ENCODE measurements at regions not wholly inside any gene's neighbourhood (a gene's known extent, or its start where the extent isn't known, plus 50 kb on each side); places are given as distances from the start of the nearest gene placed in this dataset.

DNA sequence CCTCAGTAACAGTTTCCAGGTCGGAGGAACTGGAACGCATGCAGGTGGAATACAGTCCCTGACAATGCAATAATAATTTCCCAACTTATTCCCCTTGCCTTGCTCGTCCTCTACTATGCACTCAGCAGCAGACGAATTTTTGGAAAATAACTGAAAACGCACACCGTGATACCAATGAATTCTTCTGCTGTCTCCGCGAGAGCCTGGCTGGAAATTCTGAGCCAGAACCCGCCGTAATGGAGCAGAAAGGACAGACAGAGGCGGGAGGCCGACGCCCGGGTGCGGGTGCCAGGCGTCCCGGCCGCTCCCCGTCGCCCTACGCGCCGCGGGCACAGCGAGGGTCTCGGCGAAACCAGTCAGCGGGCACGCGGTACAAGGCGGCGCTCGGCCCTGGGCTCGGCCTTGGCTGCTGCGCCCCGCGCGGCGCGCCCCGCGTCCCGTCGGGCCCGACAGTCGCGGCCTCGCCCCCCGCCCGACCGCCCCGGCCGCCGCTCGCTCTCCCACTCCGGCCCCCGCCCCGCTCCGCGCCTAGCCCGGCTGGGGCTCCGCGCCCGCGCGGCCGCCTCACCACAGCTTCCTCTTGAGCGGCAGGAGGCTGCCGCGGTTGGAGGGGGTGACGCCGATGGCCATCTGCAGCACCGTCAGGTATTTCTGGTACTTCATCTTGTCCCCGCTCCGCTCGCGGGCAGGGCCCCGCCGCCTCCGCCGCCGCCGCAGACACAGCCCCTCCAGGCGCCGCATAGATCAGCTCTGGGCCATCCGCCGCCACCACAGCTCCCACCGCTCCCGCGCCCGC is 114.5 kb upstream of the GOLGA8J start:
- TF ChIP-seq, protein P1, sequence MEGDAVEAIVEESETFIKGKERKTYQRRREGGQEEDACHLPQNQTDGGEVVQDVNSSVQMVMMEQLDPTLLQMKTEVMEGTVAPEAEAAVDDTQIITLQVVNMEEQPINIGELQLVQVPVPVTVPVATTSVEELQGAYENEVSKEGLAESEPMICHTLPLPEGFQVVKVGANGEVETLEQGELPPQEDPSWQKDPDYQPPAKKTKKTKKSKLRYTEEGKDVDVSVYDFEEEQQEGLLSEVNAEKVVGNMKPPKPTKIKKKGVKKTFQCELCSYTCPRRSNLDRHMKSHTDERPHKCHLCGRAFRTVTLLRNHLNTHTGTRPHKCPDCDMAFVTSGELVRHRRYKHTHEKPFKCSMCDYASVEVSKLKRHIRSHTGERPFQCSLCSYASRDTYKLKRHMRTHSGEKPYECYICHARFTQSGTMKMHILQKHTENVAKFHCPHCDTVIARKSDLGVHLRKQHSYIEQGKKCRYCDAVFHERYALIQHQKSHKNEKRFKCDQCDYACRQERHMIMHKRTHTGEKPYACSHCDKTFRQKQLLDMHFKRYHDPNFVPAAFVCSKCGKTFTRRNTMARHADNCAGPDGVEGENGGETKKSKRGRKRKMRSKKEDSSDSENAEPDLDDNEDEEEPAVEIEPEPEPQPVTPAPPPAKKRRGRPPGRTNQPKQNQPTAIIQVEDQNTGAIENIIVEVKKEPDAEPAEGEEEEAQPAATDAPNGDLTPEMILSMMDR (IDR thresholded peaks at IDR 0.05; ENCODE audit: insufficient read depth, low read length, missing control alignments) = no peak
- H3K4me3 ChIP-seq (ENCODE audit: low read depth, low read length) = peak overlapping the region; percentile 38
- POLR2A ChIA-PET = no interaction called here
- DNase-seq (ENCODE audit: low read depth, low spot score) = no peak
- CTCF ChIA-PET = interaction anchor here (1.3 kb wide), 1 partner anchor 24 kb away, joined by 4 read pairs; no protein-coding TSS in a partner anchor

DNA sequence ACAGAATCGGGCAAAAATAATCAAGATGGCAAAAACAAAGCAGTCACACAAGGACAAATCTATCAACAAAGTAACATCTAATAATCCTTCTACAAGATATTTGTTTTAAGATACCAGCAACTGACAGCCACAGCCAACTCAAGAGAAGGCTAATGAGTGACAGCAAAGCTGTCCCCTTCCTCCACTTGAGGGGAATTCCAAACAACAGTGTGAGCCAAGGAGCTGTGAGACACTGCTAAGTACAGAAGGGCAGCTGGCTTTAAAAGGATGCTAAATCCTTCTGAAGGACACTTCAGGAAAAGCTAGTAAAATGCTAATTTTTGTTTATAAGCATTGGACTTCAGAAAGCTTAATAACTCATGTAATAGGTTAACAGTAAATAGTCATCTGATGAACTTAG is 120.3 kb upstream of the GOLGA8J start:
- H3K4me3 ChIP-seq (ENCODE audit: low read depth, low read length) = no peak overlapping the region
- ChIA-PET POLR2A (no interaction called here), CTCF (interaction anchor here (0.9 kb wide), 1 partner anchor 37 kb away, joined by 3 read pairs; no protein-coding TSS in a partner anchor)
- TF ChIP-seq, protein P1 (IDR thresholded peaks at IDR 0.05; ENCODE audit: insufficient read depth, low read length, missing control alignments) = no peak
- DNase-seq (ENCODE audit: low read depth, low spot score) = no peak

DNA sequence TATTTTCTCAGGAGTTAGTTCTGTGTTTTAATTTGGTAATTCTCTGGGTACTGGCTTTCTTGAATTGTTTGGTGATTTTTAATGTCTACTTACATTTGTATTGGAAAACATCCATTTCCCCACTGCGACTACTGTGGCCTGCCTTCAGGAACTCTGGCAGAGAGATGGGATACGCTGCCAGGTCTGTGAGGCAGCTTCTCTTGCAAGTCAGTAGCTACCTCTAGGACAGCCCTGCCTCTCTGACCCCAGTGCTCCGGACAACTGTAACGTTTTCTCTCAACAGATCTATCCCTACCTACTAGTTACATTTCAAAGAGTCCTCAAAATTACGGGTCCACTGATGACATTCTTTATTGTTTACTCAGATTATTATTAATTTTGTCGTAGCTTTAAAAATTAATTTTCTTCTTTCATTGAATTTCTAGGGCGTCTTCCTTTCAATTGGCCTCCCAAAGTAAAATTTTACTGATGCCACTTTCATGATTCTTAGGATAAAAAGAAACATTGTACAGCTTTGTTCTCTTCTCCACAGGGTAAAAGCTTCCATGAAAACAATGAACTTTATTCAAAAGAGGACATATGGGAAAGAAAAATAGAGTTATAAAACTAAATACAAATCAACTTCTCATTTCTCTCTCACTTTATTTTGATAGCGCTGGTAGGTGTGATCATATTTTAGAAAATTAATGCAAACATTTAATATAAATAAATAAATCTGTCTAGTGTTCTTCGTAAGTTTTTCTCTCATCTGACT is 123.2 kb upstream of the GOLGA8J start:
- no peak overlapping the region for H3K4me3 ChIP-seq (ENCODE audit: low read depth, low read length)
- TF ChIP-seq, protein P1 (IDR thresholded peaks at IDR 0.05; ENCODE audit: insufficient read depth, low read length, missing control alignments) = no peak
- ChIA-PET CTCF (no interaction called here), POLR2A (no interaction called here)
- DNase-seq (ENCODE audit: low read depth, low spot score) = no peak

DNA sequence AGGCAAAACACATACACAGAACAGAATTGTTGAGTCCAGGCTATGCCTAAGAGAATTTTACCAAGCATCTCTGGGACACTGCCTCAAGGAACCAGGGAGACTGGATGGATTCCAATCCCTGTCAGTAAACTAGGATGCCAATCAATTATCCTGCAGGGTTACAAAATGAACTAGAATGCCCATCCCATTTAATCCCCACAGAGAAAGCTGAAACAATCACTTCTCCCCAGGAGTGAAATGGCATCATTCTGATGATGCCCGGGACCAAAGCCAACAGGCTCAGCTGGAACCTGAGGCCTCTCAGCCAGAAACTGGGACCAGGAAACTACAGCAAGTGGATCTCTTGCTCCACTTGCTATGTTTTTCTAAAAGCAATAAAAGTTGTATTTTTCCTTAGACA is 130.0 kb upstream of the TJP1 start:
- no peak overlapping the region for H3K4me3 ChIP-seq (ENCODE audit: low read depth, low read length)
- TF ChIP-seq, protein P1 (IDR thresholded peaks at IDR 0.05; ENCODE audit: insufficient read depth, low read length, missing control alignments) = no peak
- ChIA-PET CTCF (interaction anchor here (2.0 kb wide), 1 partner anchor 26 kb away, joined by 6 read pairs; no protein-coding TSS in a partner anchor), POLR2A (no interaction called here)
- DNase-seq (ENCODE audit: low read depth, low spot score) = no peak

DNA sequence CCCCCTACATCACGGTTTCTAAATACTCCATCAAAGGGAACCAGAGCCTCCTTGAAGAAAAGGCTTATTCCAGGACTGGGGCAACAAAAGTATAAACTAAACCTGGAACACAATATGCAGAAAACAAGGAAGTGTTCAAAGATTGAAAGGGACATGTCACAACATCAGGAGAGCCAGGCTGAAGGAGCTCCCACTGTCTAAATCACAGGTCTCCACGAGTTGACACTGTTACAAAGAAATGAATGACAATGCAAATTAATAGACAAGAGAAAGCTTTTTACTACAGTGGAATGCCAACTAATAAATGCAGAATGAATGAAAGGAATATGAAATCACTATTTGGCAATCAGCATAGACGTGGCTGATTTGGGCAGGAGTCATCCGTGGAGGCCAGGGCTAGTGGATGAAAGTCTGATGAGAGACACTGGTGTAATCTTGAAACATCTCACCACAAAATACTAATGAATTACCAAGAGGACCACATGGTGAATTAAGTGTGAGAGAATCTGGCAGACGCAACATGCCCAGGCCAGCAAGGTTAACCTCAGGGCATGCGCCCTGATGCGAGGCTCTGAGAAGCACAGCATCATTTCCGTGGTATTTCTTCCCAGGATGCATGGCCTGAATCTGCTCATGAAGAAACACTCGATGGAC is 123.8 kb upstream of the TJP1 start:
- TF ChIP-seq, protein P1 (IDR thresholded peaks at IDR 0.05; ENCODE audit: insufficient read depth, low read length, missing control alignments) = no peak
- H3K4me3 ChIP-seq (ENCODE audit: low read depth, low read length) = no peak overlapping the region
- ChIA-PET CTCF (interaction anchor here (0.9 to 1.9 kb wide), 4 partner anchors 10 to 197 kb away, joined by 3 to 5 read pairs (median 4); no protein-coding TSS in a partner anchor), POLR2A (no interaction called here)
- DNase-seq (ENCODE audit: low read depth, low spot score) = peak; percentile 42
